Brain microvascular endothelial cell (primary cell): ENCODE measurements at regions not wholly inside any gene's neighbourhood (a gene's known extent, or its start where the extent isn't known, plus 50 kb on each side); places are given as distances from the start of the nearest gene placed in this dataset.

ENCODE experiments used
- DNase-seq: peaks from one replicate; pipeline ENCODE4 v3.0.0-alpha.2; 2020
- H3K27ac ChIP-seq: fragments of 250-450 bp; sonication (Bioruptor Pico); 2 replicates; pipeline ENCODE4 v1.5.1; 2020; ENCODE audit warnings: mild to moderate bottlenecking, moderate library complexity
- H3K27me3 ChIP-seq: fragments of 250-450 bp; sonication (Bioruptor Pico); replicated peaks from 2 replicates; pipeline ENCODE4 v1.5.1; 2020; ENCODE audit warnings: mild to moderate bottlenecking
- H3K36me3 ChIP-seq: fragments of 250-450 bp; sonication (Bioruptor Pico); replicated peaks from 2 replicates; pipeline ENCODE4 v1.5.1; 2020; ENCODE audit warnings: mild to moderate bottlenecking
- H3K4me3 ChIP-seq: 2 replicates; pipeline ENCODE4 v1.5.1; 2011; ENCODE audit warnings: low read depth, mild to moderate bottlenecking, control low read depth, low read length, moderate library complexity
- CTCF ChIP-seq: IDR thresholded peaks from 2 replicates; pipeline ENCODE4 v1.5.1; 2011; ENCODE audit warnings: low read depth, mild to moderate bottlenecking, moderate library complexity, low read length, control low read depth, inconsistent platforms; ENCODE audit errors: missing control alignments
- in situ Hi-C: cut with HindIII; loops from 2 replicates; pipeline ENCODE4 v1.10.0; 2017; ENCODE audit warnings: low sequenced_read_pairs, low pct_ligation_motif_present

- Histone ChIP-seq H3K27me3 (no peaks in the 10 kb centered on the region), H3K4me3 (no peak overlapping the region), H3K27ac (no peak overlapping the region), H3K36me3 (no peaks in the 10 kb centered on the region)
- TF ChIP-seq CTCF: no peak
- in situ Hi-C loops: no loop called here
- DNase-seq: no peak
Measured at GRCh38 chr16:50475170-50475569, 73.0 kb upstream of the NKD1 start.

- DNase-seq: no peak
- in situ Hi-C loops: no loop called here
- no peak overlapping the region for H3K27ac ChIP-seq
Measured at GRCh38 chr16:50474138-50474537, 74.1 kb upstream of the NKD1 start.

GRCh38 chr16:50473356-50473945, 74.7 kb upstream of the NKD1 start:
- no peak overlapping the region for H3K4me3 ChIP-seq
- H3K27me3 ChIP-seq: peaks cover 7% of the 10 kb centered on the region
- TF ChIP-seq CTCF: no peak
- no peak overlapping the region for H3K27ac ChIP-seq
- in situ Hi-C loops: no loop called here
- no peaks in the 10 kb centered on the region for H3K36me3 ChIP-seq
- DNase-seq: no peak

More at GRCh38 chr16:50474138-50474537, 74.1 kb upstream of the NKD1 start:
- peaks cover 3% of the 10 kb centered on the region for H3K27me3 ChIP-seq
- H3K4me3 ChIP-seq: no peak overlapping the region
- no peaks in the 10 kb centered on the region for H3K36me3 ChIP-seq
- TF ChIP-seq CTCF: no peak

- in situ Hi-C loops: no loop called here
- no peak for DNase-seq
- TF ChIP-seq CTCF: no peak
- Histone ChIP-seq H3K36me3 (no peaks in the 10 kb centered on the region), H3K4me3 (no peak overlapping the region), H3K27ac (no peak overlapping the region), H3K27me3 (peaks cover 10% of the 10 kb centered on the region)
Measured at GRCh38 chr16:50472472-50472871, 75.7 kb upstream of the NKD1 start.

- peaks cover 13% of the 10 kb centered on the region for H3K27me3 ChIP-seq
- in situ Hi-C loops: no loop called here
- no peaks in the 10 kb centered on the region for H3K36me3 ChIP-seq
- no peak for DNase-seq
- H3K4me3 ChIP-seq: no peak overlapping the region
- no peak overlapping the region for H3K27ac ChIP-seq
- no peak for TF ChIP-seq CTCF
Measured at GRCh38 chr16:50470687-50471086, 77.5 kb upstream of the NKD1 start.

GRCh38 chr16:50469744-50470321, 78.4 kb upstream of the NKD1 start:
- TF ChIP-seq CTCF: no peak

More at GRCh38 chr16:50469744-50470321, 78.4 kb upstream of the NKD1 start:
- no peak for DNase-seq
- in situ Hi-C loops: no loop called here
- Histone ChIP-seq H3K27ac (no peak overlapping the region), H3K27me3 (peaks cover 13% of the 10 kb centered on the region), H3K4me3 (no peak overlapping the region), H3K36me3 (no peaks in the 10 kb centered on the region)
